ENCODE measurements at regions not wholly inside any gene's neighbourhood (a gene's known extent, or its start where the extent isn't known, plus 50 kb on each side); places are given as distances from the start of the nearest gene placed in this dataset.

DNA sequence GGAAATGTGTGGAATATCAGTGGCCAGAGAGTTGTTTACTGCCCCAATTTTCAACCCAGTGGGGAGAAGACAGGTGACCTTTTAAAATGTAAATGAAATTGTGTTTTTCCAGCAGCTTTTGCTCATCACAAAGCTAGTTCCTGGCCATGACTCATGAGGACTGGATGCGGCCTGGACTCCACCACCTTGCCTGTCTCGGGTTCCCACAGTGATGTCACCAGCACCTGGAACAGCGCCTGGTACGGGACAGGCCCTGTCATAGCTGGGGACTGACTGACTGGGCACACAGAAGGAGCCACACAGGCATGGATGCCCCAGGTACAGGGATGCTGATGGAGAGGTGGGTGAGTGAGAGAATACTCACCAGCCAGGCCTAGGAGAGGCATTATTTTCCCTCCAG lies 277.1 kb downstream of the AJAP1 start:
- no peak for DNase-seq

DNA sequence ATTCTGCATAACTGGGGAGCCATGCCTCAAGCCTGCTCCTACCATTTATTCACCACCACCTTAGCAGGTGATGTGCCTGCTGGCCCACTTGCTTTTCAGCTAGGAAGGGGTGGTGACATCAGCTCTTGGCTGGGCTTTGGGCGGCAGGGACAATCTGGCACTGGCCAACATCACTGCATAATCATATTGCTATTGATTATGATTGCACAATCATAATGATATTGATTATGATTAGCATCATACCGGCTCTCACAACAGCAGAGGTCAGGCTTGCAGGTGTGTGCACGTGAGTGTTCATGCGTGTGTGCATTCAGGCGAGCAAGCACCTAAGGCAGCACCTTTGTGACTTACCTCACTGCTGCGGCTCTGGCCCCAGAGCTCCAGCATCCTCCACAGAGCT lies 273.8 kb downstream of the AJAP1 start:
- no peak for DNase-seq

DNA sequence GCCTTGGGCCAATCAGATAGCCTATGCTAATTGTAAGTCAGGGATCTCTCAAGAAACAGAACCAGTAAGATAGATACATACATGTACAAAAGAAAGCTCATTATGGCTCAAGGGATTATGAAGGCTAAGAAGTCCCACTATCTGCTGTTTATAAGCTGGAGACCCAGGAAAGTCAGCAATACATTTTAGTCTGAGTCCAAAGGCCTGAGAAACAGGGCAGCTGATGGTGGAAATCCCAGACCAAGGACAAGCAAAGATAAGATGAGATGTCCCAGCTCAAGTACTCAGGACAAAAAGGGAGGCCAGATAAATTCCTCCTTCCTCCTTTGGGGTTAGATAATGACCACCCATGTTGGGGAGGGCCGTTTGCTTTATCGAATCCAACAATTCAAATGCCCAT lies 269.9 kb downstream of the AJAP1 start:
- DNase-seq = no peak

DNA sequence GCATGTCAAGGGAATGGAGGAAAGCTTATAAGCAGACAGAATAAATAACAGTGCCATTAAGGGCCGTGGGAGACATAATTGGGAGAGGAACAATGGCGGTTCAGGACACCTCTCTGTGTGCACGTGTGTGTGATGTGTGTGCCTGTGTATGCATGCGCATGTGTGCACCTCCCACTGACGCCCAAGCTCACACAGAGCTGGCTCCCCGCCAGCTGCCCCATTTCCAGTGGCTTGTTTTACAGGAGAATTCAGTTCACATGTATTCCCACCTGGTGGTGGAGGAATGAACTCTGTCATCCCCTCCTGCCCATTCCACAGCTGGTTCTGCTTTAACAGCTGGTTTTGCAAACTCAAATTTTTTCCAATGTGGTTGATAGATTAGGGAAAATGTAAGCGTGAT lies 262.2 kb downstream of the AJAP1 start:
- no peak for DNase-seq

DNA sequence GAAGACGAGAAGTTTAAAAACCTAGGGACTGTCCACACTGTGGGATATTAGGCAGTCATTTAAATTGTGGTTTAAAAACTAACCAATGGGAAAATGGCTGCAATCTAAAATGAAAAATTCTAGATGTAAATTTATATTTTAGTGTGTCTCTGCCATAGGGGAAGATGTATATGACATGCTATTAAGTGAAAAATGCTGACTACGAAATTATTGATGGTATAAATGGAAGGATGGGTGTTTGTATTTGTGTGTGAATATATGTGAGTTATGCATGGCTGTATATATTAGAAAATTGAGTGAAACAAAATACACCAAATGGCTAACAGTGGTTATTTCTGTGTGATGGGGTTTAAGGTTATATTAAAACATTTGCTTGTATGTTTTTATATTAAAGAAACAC lies 260.7 kb downstream of the AJAP1 start:
- no peak for DNase-seq

DNA sequence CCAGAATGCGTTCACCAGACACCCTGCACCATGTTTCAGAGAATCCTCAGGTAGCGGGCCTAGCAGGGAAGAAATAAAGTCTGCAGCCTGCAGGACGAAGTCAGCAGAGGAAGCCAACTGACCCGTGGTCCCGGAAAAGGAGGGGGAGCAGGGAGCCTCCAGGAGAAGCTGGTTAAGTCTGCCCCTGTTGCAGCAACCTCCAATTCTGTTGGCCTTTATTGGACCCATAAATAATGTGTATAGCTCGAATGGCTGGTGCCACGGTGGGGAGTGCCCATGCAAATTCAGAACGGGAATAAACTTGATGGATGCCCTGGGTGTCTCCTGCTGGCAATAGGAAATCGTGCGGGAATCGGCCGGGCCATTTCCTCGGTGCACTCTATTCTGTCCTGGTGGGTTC lies 254.1 kb downstream of the AJAP1 start:
- no peak for DNase-seq

DNA sequence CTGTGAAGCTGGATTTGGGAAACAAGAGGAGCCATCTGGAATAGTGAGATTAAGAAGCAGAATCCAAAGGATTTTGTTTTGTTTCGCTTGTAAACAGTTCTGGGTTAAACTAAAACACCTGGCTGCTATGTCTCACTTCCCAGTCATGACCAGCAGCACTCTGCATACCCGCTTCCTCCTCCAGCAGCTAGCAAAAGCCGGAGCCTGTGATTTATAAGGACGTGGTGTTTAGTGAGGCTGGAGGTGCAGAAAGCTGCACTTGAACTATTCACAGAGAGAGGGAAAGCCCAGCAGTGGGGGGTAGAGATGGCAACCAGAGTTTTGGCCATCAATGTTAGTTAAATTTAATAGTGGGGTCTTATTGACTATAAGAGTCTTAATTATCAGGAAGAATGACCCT lies 240.2 kb downstream of the AJAP1 start:
- DNase-seq = no peak

DNA sequence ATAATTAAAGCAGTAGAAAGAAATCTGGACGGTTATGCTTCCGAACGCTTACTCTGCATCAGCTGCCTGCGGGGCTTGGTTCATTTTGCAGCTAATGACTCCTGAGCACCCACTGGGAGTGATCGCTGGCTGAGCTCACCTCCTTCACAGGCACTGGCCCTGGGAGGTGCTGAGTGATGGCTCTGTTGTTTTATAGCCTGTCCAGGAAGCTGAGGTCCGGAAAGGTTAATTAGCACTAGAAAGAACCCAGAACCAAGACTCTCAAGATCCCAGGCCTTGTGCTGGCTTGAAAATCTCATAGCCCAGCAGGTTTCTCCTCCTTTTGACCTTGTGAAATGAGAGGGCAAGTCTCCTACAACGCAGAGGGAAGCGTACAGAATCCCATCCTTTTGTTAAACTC lies 226.2 kb downstream of the AJAP1 start:
- no peak for DNase-seq

DNA sequence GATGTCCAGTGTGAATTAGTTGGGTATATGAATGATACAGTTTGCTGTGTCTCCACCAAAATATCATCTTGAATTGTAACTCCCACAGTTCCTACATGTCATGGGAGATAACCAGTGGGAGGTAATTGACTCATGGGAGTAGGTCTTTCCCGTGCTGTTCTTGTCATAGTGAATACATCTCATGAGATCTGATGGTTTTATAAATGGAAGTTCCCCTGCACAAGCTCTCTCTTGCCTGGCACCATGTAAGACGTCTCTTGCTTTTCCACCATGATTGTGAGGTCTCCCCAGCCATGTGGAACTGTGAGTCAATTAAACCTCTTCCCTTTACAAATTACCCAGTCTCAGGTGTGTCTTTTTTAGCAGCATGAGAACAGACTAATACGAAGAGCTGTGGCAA lies 223.0 kb downstream of the AJAP1 start:
- DNase-seq = no peak

DNA sequence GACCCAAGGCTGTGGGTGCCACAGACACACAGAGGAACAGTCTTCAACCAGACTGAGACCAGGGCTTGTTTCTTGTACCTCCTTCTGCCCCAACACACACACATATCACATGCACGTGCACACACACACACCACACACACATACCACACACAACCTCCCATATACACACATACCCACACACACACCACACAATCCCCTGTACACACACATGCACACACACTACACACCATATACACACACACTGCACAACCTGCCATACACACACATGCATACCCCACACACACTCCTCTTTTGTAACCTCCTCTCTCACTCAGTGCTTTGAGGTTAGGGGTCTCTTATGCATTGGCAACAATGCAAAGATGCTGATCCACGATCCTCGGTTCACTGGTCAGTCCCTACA lies 217.0 kb downstream of the AJAP1 start:
- no peak for DNase-seq

DNA sequence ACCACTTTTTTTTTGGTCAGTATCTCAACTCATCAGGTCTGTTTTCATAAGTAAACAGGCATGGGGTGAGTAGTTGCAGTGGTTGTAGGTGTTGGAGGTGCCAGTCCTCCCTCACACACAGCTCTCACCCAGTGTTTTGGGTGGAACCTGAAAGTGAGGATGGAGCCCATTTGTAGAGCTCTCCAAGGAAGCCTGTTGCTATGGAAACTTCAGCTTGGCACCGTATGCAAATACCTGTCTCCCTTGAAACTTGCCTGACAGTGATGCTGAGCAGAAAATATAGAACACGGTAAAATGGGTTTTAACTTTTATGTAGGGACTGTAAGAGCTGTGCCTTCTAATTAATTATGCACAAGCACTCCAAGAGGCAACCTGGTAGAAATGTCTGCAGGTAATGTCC lies 214.1 kb downstream of the AJAP1 start:
- DNase-seq = no peak

DNA sequence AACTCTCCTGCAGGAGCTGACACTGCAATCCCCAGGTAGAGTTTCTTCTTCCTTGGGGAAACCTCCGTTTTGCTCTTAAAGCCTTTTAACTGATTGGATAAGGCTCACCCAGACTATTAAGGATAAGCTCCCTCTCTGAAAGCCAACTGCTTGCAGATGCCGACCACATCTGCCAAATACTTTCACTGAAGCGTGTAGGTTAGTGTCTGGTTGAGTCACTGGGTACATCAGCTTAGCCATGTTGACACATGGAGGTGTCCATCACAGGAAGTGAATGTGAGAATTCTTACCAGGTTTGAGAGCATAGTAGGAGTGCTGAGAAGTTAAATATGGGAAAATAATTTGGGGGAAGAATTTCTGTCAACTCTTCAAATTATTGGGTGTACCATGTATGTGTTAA lies 202.0 kb downstream of the AJAP1 start:
- DNase-seq = no peak

DNA sequence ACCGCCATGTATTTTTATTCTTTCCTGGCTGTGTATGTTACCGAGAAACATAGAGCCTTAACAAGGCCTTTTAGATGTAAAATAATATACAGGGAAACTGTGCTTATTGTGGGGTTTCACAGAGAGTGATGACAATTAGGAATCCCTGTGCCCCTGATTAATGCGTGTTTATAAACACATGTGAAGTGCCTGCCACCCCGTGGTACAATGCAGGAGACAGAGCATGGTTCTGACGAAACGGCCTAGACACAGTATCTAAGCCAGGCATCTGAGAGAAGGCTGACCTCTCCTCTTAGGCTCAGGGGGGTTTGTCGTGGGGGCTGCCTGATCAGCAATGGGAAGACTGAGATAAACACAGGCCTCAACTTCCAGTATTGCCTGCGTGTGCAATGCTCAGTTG lies 200.0 kb downstream of the AJAP1 start:
- no peak for DNase-seq

DNA sequence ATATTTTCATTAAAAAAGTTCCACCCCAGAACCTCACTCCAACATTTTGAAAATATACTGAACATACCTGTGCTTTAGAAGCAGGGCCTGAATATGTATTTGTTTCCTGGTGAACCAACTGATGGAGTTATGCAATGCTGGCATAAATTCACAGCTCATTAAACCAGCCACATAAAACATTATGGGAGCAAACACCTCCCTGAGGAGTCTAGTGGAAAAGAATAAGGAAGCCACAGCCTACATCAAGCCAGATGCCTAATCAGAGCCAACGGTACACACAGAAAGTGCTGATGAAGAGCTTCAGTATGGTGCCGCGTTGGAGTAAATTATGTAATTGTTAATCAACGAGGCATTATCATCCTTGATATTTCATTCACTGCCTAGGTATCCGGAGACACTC lies 199.5 kb downstream of the AJAP1 start:
- no peak for DNase-seq

DNA sequence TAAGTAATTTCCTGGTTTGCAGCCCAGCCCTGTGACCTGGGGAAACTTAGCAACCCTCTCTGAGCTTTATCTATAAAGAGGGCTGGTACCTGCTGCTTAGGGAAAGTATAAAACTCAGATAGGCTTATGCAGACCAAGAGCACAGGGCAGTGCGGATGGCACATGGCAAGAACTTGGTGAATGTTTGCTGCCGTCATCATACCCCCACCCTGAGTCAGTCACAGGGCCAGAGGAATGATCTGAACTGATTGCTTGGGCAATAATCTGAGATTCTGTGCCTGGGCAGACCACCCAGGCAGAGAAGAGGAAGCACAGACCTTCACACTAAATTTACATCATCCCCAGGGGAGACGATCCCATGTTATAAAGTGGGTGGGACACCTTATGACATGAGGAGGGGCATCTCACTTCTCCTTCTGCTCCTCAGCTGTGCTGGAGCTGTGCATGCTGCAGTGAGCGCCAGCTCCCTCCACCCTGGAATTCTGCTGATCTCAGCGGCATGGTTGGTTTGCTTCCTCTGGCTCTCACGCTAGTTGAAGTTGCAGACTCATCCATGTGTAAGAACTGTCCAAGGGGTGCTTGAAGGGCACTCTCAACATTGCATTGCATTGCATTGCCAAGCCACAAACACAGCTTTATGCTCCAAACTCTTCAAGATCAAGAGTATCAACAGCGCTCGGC lies 197.1 kb downstream of the AJAP1 start:
- DNase-seq = no peak

DNA sequence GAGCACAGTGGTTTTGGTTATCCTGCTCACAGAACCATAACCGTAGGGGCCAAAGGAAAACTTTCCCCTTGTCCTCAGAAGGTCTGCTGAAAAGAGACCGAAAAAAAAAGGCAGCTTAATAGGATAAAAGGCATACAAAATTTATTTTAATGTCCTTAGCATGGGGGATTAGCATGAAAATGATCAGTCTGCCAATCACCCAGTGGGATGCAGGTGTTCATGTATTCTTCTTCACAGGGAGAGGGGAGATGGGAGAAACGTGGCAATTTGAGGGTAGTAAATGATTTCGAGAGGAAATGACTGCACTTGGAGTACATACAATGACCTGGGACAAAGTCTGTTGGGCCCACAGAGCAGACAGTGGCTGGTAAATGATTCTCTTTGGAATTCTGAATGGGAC lies 194.0 kb downstream of the AJAP1 start:
- DNase-seq = no peak

DNA sequence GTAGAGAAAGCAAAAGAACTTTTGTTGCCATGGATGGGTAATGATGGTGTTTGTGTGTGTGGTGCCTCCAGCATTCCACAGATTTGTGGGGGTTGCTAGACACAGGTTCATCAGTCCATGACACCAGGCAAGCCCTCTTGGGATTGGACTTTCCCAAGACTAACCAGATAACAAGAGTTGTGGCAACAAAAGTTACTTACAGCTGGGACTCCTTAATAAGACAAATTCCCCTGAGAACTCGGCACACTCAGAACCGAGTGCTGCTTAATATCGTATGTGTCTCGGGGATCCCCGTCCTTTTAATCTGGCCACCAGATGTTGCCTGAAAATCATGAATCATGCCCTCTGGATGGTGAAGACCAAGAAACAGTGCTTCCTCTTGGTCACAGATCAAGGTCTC lies 193.3 kb downstream of the AJAP1 start:
- no peak for DNase-seq

Measured in inflammatory macrophage treated with lipopolysaccharide for 1 hour (primary cell).